Fibroblast of pulmonary artery (primary cell): ENCODE measurements at regions not wholly inside any gene's neighbourhood (a gene's known extent, or its start where the extent isn't known, plus 50 kb on each side); places are given as distances from the start of the nearest gene placed in this dataset.

Experiments used
- DNase-seq: peaks from one replicate; pipeline ENCODE4 v3.0.0-alpha.2; 2010; ENCODE audit warnings: low read depth
- H3K4me3 ChIP-seq: replicated peaks from 2 replicates; pipeline ENCODE4 v1.5.1; 2011; ENCODE audit warnings: low read depth, mild to moderate bottlenecking, control low read depth, low read length, moderate library complexity
- CTCF ChIP-seq: IDR thresholded peaks from 2 replicates; pipeline ENCODE4 v1.5.1; 2011; ENCODE audit warnings: mild to moderate bottlenecking, control low read depth, low read length, inconsistent platforms; ENCODE audit errors: missing control alignments

DNA sequence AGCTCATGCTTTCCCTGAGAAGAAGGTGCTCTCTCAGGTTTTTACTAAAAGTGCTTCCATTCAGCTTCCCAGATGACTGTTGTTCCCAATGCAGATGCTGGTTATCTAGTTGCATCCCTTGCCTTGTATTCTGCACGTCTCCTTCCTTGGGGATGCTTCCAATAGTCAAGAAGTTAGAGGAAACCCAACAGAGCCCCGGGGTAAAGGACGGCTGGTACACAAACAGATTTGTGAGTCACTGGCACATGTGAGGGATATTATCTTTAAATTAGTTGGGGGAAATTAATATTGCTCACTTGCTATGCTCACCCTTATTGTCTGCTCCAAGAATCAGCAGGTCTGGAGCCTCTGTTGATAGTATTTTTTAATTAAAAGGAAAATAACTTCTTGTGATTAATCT, 465.2 kb upstream of the BOD1L1 start:
- no peak for DNase-seq
- no peak for TF ChIP-seq CTCF
- no peak overlapping the region for H3K4me3 ChIP-seq

DNA sequence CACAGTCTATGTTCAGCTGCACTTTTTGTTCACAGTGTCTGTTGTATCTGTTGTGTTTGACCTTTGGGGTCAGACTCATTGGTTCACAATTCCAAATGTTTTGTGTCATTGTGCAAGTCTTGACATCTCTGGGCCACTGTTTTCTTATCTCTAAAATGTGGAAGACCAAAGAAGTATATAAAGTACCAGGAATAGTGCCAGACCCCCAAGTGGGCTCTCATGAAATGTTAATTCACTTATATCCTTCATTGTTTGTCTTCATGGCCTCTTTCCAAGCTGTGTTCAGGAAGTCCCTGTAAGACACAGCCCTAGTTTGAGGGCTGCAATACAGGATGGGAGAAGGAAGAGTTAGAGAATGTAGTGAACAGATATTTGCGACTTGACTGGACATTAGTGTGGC, 468.3 kb upstream of the BOD1L1 start:
- no peak for TF ChIP-seq CTCF
- no peak overlapping the region for H3K4me3 ChIP-seq
- DNase-seq = no peak

DNA sequence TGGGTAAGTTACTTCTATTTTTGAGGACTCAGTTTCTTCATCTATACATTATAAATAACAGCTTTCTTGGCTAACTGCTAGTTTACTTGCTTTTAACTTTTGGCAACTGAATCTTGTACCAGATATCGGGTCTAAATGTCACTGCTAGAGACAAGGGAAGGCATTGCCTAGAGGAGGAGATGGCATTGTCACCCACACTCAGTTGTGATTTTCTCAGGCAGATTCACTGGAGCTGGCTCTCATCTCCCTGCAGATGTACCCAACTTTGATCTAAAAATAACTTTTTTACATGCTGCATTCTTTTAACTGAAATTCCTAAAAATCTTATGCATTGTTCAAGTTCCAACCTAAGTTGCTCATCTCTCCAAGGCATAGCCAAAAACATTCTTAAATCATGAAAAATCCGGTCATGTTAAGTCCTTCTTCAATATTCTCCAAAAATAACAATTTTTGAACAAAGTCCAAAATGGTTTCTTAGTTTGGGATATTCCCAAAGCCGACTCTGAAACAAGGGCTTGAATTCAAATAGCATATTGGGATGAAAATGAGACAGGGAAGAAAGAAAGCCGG, 469.0 kb upstream of the BOD1L1 start:
- DNase-seq = peak; percentile 61
- no peak for TF ChIP-seq CTCF
- no peak overlapping the region for H3K4me3 ChIP-seq

DNA sequence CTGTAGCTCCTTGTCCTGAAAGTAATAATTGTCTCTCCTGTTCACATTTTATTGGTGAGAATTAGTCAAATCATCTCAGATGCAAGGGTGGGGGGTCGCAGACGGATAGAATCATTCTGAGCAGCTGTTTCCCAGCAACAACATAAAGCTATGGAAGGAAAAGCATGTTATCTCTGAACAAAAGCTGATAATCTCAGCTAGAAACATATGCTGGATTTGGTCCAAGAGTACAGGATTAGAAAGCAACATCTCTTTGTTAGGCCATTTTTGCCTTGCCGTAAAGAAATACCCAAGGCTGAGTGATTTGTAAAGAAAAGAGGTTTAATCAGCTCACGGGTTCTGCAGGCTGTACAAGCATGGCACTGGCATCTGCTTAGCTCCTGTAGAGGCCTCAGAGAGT, 472.8 kb upstream of the BOD1L1 start:
- TF ChIP-seq CTCF = no peak
- no peak overlapping the region for H3K4me3 ChIP-seq
- DNase-seq = peak; percentile 39

DNA sequence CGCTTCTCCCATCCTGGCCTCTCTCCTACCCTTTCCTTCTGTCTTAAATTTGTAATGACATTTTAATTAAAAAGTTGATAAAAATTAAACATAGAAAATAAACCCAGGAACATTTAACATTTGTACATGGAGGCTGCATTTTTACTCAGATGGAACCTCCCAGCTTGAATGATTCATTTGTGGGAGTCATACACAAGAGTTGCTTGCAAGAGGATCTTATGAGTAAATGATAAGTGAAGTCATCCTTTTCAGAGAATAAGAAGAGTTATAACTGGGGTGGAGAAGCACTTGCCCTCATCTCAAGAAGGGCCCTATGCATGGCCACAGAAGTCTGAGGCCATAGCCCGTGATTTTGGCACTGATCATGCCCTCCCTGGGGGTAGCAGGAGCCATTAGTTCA, 482.9 kb upstream of the BOD1L1 start:
- DNase-seq = peak; percentile 64
- H3K4me3 ChIP-seq = no peak overlapping the region
- no peak for TF ChIP-seq CTCF

DNA sequence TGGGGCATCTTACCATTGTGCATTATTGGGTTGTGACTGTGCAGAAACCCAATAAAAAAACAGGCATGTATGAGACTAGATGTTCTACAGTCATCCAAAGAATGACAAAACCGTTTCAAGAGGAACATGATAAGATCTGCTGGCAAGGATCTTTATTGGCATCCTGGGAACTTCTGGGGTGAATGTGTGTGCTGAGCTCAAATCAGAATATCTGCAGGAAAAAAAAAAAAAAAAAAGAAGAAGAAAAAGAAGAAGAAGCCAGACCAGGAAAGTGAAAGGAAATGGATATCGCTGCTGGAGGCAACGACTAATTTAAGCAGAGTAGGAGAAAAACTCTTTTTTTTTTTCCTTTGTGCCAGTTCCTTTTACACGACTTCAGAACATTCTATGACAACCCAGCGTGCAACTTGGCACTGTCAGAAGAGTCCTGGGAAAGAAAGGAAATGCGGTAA, 484.2 kb upstream of the BOD1L1 start:
- H3K4me3 ChIP-seq = peak overlapping the region; percentile 37
- DNase-seq = peak; percentile 60
- no peak for TF ChIP-seq CTCF

DNA sequence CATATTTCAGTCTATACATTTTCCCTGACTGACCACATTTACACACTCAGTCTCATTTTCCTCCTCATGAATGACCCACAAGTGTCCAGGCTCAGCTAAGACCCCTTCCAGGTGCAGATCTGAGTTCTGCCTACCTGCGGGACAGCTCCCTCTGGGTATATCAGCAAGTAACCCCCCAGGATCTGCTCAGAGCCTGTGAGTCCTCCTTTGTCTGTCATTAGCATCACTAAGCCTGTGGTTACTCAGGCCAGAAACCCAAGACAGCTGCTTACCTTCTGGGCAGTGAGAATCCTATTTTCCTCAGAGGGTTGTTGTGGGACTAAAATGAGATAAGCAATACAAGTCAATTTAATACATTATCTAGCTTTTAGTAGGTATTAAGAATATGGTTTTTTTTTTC, 487.6 kb upstream of the BOD1L1 start:
- no peak for TF ChIP-seq CTCF
- no peak overlapping the region for H3K4me3 ChIP-seq
- no peak for DNase-seq
